DOHH2 (cell line): ENCODE measurements at regions not wholly inside any gene's neighbourhood (a gene's known extent, or its start where the extent isn't known, plus 50 kb on each side); places are given as distances from the start of the nearest gene placed in this dataset.

Source experiments
- CTCF ChIP-seq: fragments of 200-600 bp; sonication (generic); IDR thresholded peaks from one replicate; pipeline ENCODE4 v1.5.1; 2014; ENCODE audit warnings: antibody characterized with exemption, mild to moderate bottlenecking, low read depth, low read length; ENCODE audit not compliant: poor library complexity, severe bottlenecking
- EZH2phosphoT487 ChIP-seq: fragments of 200-600 bp; sonication (generic); IDR thresholded peaks from 2 replicates; pipeline ENCODE4 v1.6.1; 2017; ENCODE audit warnings: borderline replicate concordance, mild to moderate bottlenecking, antibody characterized with exemption, low read length, moderate library complexity, mixed read lengths

GRCh38 chr1:229011022-229011421 is 259.9 kb upstream of the RAB4A start:
- TF ChIP-seq CTCF: no peak
- TF ChIP-seq EZH2phosphoT487: no peak
